Germinal center (tissue), 1 donor: ENCODE measurements at regions not wholly inside any gene's neighbourhood (a gene's known extent, or its start where the extent isn't known, plus 50 kb on each side); places are given as distances from the start of the nearest gene placed in this dataset.
"Not testable (repeated sequence)": the region's sequence is repeated elsewhere in the genome, so short reads cannot be mapped to it uniquely, and the experiment has no call there.

Source experiments
- DNase-seq: peaks from one replicate; pipeline ENCODE4 v3.0.0; 2012; ENCODE audit warnings: mixed read lengths, low spot score

- no peak for DNase-seq
These were observed 147.9 kb downstream of the TPBG start for GRCh38 chr6:82511546-82511945.

GRCh38 chr6:82517896-82518295, 154.3 kb downstream of the TPBG start:
- DNase-seq: not testable (repeated sequence)

- DNase-seq: no peak
These were observed 157.8 kb downstream of the TPBG start for GRCh38 chr6:82521369-82521768.

GRCh38 chr6:82521861-82522260, 158.2 kb downstream of the TPBG start:
- DNase-seq: no peak

DNA sequence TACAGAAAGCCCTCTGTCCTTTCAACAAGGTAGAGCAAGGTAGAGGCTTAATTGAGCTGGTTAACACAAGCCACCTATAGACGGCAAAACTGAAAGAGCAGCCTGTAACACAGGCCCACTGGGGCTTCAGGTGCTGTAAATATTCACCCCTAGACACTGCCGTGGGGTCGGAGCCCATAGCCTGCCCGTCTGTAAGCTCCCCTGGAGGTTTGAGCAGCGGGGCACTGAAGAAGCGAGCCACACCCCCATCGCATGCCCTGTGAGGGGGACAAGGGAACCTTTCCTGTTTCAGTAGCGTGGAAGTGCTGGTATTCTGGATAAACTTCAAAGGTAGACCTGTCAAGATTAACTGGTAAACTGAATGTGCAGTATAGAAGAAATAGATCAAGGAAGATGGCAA, 160.4 kb downstream of the TPBG start:
- no peak for DNase-seq

- DNase-seq: no peak
These were observed 162.3 kb downstream of the TPBG start for GRCh38 chr6:82525775-82526495.

- DNase-seq: not testable (repeated sequence)
These were observed 166.4 kb downstream of the TPBG start for GRCh38 chr6:82529960-82530460.

DNA sequence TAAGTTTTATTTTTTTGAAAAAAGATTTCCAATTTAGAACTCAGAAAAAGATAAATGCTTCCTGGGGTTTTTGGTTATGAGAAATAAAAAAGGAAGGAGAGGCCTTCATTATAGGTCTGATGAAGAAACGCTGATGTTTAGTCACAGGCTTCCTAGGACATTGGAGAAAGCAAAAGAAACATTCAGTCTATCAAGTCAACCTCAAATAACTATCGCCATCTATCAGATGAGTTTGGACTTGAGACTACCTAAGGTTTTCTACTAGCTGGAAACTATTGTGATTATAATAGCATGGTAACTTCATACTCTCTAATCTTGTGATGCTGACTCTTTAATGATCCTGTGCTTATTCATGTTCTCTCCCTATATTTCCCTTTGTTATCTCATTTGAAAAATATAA, 171.3 kb downstream of the TPBG start:
- no peak for DNase-seq

DNA sequence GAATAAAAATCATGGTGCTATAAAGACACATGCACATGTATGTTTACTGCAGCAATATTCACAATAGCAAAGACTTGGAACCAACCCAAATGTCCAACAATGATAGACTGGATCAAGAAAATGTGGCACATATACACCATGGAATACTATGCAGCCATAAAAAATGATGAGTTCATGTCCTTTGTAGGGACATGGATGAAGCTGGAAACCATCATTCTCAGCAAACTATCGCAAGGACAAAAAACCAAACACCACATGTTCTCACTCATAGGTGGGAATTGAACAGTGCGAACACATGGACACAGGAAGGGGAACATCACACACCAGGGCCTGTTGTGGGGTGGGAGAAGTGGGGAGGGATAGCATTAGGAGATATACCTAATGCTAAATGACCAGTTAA, 185.9 kb downstream of the TPBG start:
- DNase-seq: not testable (repeated sequence)

- DNase-seq: not testable (repeated sequence)
These were observed 187.7 kb downstream of the TPBG start for GRCh38 chr6:82551311-82551710.

GRCh38 chr6:82551831-82552230, 188.2 kb downstream of the TPBG start:
- DNase-seq: no peak

DNA sequence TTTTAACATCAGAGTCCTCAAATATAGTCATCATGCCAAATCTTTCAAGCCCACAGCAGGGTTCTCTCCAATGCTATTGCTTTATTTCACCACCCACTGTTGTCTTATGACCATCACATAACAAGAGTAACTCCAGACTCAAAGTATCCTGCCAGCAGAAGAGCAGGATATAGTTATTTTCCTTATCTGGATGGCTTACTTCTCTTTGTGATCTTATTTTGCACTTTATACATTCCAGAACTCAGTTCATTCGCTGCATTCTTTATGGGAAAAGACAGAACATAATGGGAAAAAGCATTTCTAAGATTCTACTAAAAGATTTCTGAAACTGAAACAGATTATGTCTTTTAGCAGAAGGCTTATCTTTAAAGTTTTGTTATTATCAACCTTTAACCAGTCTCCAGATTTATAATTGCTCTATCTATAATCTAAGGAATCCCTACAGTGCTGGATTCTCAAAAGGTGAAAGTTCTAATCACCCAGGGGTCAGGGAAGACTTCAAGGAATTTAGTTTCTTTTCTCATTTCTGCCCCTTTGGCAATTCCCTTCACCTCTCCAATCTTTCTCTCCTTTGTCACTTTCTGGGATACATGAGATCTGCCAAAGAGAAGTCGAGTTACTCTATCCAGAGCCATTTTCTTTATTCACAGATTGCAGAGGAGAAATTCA, 190.4 kb downstream of the TPBG start:
- no peak for DNase-seq

DNA sequence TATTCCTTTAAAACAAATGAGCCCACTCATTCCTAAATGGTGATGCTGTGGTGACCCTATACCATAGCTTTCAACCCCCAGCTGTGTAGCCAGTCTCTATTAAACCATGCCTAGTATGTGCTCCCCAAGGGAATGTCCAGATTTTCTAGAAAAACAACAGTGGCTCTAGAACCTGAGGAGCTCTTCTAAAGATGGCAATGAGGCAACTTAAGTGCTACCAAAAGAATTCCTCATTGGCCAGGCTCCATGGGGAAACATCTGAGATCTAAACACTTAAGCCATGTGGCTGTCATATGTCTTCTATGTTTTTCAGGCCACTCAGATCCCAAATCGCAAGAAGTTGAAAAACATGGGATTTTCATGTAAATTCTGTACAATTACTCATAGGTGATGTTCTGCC, 191.0 kb downstream of the TPBG start:
- DNase-seq: no peak

DNA sequence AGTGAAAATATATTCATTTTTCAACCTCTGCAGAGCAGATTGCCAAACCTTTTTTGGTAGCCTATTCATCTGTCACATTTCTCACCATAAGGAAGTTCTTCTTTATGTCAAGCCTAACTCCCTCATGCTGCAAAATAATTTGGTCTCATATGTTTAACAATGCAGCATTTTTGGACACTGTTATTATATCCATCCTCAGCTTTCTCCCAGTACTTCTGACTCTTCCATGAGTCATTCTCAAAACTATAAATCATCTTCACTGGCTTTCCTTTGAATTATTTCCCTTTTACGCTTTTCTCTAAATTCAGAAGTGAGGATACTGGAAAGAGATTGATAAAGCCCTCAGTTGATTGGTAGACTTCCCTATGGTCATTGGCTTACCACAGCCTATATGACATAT, 192.2 kb downstream of the TPBG start:
- no peak for DNase-seq

DNA sequence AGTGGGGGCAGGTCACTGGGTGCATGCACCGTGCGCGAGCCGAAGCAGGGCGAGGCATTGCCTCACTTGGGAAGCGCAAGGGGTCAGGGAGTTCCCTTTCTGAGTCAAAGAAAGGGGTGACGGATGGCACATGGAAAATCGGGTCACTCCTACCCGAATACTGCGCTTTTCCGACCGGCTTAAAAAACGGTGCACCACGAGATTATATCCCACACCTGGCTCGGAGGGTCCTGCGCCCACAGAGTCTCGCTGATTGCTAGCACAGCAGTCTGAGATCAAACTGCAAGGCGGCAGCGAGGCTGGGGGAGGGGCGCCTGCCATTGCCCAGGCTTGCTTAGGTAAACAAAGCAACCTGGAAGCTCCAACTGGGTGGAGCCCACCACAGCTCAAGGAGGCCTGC, 194.9 kb downstream of the TPBG start:
- not testable (repeated sequence) for DNase-seq

DNA sequence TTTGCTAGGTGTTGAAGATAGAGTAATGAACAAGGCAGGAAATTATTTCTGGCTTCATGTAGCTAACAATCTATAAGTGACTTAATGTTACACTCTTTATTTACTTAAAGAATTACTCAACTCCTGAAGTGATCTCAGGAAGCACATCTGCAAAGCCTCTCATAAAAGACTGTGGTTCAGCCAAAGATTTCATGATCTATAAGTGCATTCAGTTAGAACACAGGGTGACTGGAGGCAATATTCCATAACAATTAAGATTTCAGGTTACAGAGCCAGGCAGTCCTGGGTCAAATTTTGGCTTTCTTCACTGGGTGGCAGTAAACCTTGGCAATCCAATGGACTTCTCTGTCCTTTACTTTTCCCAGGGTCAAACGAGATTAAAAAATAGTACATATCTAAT, 204.0 kb downstream of the TPBG start:
- DNase-seq: no peak

DNA sequence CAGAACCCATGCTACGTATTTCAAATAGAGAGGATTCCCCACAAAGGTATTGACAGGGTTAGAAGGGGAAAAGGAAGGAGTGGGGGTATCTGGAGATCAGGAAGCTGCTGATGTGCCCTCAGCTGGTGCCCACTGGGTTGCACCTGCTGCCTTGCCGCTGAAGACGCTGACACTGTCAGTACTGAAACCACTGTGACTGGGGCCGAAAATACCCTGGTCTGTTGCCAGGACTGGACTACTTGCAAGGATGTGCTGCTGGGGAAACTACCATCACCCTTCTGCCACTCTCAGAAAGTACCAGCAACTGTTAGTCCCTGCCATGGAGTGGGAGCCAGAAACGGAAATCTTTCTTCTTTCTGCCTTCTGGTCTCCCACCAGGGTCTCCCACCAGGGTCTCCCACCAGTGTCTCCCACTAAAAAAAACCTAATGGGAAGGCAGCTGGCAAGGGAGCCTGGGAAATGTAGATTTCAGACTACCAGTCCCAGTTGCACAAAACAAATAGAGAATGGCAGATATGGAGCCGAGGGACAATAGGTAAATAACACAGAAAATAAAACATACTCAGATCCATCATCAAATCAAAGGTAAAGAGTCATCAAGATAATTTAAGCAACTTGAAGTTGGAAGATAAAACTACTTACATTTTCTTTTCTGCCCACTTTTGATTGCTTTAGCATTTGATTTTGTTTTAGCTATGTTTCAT, 204.8 kb downstream of the TPBG start:
- DNase-seq: no peak

GRCh38 chr6:82569022-82569421, 205.4 kb downstream of the TPBG start:
- DNase-seq: no peak

GRCh38 chr6:82570083-82570482, 206.5 kb downstream of the TPBG start:
- no peak for DNase-seq

GRCh38 chr6:82571455-82571854, 207.8 kb downstream of the TPBG start:
- DNase-seq: no peak

- DNase-seq: no peak
These were observed 209.8 kb downstream of the TPBG start for GRCh38 chr6:82573254-82573972.

DNA sequence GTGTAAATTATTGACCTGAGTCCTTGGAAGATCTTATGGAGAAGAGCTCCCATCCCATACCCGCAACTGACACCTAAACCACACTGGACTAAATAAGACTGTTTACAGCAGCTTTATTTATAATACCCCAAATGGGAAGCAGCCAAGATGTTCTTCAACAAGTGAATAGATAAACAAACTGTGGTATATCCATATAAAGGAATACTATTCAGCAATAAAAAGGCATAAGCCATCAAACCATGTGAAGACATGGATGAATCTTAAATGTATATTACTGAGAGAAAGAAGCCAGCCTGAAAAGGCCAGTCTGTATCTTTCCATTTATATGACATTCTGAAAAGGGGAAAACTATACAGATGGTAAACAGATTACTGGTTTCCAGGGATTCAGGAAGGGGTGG, 212.7 kb downstream of the TPBG start:
- no peak for DNase-seq
